ENCODE measurements at regions not wholly inside any gene's neighbourhood (a gene's known extent, or its start where the extent isn't known, plus 50 kb on each side); places are given as distances from the start of the nearest gene placed in this dataset.

GRCh38 chrY:10666785-10667184 lies 1139.1 kb downstream of the TSPY10 start:
- Histone ChIP-seq H2AK5ac (ENCODE audit: insufficient read length, low read length) (no peak overlapping the region), H3T11ph (ENCODE audit: low read length) (no peak overlapping the region), H2BK120ac (ENCODE audit: low read depth, low read length, poor library complexity, severe bottlenecking) (no peak overlapping the region), H4K8ac (replicated peaks; ENCODE audit: insufficient read length, low read depth, low read length) (no peak overlapping the region), H2BK15ac (ENCODE audit: low read depth, low read length) (no peak overlapping the region), H3K56ac (ENCODE audit: insufficient read length, low read depth, low read length) (no peak overlapping the region), H3K27me3 (ENCODE audit: insufficient read depth, low read length) (no peaks in the 10 kb centered on the region), H4K91ac (ENCODE audit: insufficient read length, low read depth, low read length) (no peak overlapping the region), H3K9ac (ENCODE audit: extremely low read depth, insufficient read length, low read length) (no peak overlapping the region), H3K14ac (ENCODE audit: insufficient read depth, low read length) (no peak overlapping the region), H2BK12ac (ENCODE audit: insufficient read length, low read depth, low read length) (no peak overlapping the region), H2BK5ac (ENCODE audit: insufficient read length, low read length) (no peak overlapping the region), H3K23me2 (ENCODE audit: insufficient read length, low read depth, low read length, poor library complexity, severe bottlenecking) (no peaks in the 10 kb centered on the region), H3K79me1 (ENCODE audit: insufficient read depth, low read depth, low read length, poor library complexity, severe bottlenecking) (no peaks in the 10 kb centered on the region), H4K20me1 (ENCODE audit: control insufficient read depth, insufficient read depth, insufficient read length) (no peaks in the 10 kb centered on the region), H3K4ac (ENCODE audit: low read depth, low read length) (no peak overlapping the region), H3K4me1 (ENCODE audit: insufficient read depth, low read length) (no peaks in the 10 kb centered on the region), H2BK20ac (ENCODE audit: low read depth, low read length, poor library complexity, severe bottlenecking) (no peak overlapping the region), H3K18ac (ENCODE audit: insufficient read length, low read depth, low read length) (no peak overlapping the region), H3K79me2 (ENCODE audit: insufficient read depth, low read length) (no peaks in the 10 kb centered on the region), H3K23ac (ENCODE audit: insufficient read length, low read depth, low read length) (no peak overlapping the region), H3K9me3 (ENCODE audit: control insufficient read depth, low read depth, low read length) (peaks cover 51% of the 10 kb centered on the region), H3K4me2 (ENCODE audit: insufficient read depth, insufficient read length, low read length) (no peak overlapping the region), H3K27ac (ENCODE audit: insufficient read length, low read depth, low read length) (no peak overlapping the region), H4K5ac (ENCODE audit: insufficient read length, low read depth, low read length) (no peak overlapping the region), H2AFZ (ENCODE audit: low read length) (no peak overlapping the region)
- 100% methylated on average over 4 of the region's 9 CpGs for WGBS (ENCODE audit: extremely low coverage, insufficient read length, low lambda C conversion rate)
- Mint-ChIP-seq H3K27ac (no peak overlapping the region), H3K4me3 (no peak overlapping the region), H3K27me3 (ENCODE audit: low read depth) (peaks cover 1% of the 10 kb centered on the region), H3K36me3 (ENCODE audit: insufficient read depth in 1 of 3, low read depth in 3 of 3) (peaks cover 10 to 18% (median 12%) of the 10 kb centered on the region in 3 experiments; a peak in 6 of 7 replicates), H3K4me1 (no peaks in the 10 kb centered on the region), H3K9me3 (peaks cover 46 to 48% of the 10 kb centered on the region in 2 experiments)
- DNase-seq: no peak
- TF ChIP-seq, protein P1, sequence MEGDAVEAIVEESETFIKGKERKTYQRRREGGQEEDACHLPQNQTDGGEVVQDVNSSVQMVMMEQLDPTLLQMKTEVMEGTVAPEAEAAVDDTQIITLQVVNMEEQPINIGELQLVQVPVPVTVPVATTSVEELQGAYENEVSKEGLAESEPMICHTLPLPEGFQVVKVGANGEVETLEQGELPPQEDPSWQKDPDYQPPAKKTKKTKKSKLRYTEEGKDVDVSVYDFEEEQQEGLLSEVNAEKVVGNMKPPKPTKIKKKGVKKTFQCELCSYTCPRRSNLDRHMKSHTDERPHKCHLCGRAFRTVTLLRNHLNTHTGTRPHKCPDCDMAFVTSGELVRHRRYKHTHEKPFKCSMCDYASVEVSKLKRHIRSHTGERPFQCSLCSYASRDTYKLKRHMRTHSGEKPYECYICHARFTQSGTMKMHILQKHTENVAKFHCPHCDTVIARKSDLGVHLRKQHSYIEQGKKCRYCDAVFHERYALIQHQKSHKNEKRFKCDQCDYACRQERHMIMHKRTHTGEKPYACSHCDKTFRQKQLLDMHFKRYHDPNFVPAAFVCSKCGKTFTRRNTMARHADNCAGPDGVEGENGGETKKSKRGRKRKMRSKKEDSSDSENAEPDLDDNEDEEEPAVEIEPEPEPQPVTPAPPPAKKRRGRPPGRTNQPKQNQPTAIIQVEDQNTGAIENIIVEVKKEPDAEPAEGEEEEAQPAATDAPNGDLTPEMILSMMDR (conservative IDR thresholded peaks at IDR 0.05): no peak
